ENCODE measurements at regions not wholly inside any gene's neighbourhood (a gene's known extent, or its start where the extent isn't known, plus 50 kb on each side); places are given as distances from the start of the nearest gene placed in this dataset.

DNA sequence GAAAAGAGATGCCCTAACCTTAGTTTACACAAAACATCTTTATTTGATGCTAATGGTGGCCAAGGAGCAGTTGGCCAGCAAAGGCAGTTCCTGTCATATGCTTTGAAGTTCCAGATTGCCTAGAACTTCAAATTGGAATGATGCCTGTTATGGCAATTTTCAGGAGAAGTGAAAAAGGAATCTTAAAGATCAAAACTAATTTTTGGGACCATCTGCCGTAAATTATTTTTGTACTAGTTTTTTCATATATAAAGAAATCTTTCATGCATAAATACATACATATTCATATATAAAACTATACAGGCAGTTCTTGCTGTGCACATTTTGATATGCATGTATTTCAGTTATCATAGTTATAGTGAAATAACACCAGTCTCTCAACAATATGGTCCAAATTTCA, 1185.6 kb upstream of the FAM98A start:
- H3K9me3 ChIP-seq (replicated peaks; ENCODE audit: control insufficient read depth, insufficient read depth, low read length) = no peaks in the 10 kb centered on the region
- in situ Hi-C loops (cut with MboI) (no loop called here), intact Hi-C loops (cut with micrococcal nuclease; ENCODE audit: unreplicated experiment) (no loop called here)
- FAIRE-seq = no peak
- no TSS peak for BruUV-seq (replicated peaks)
- H3K36me3 ChIP-seq (ENCODE audit: control insufficient read depth in 2 of 2, insufficient read depth in 2 of 2, low read length in 1 of 2) = no peaks in the 10 kb centered on the region
- no peak overlapping the region for H3K4me2 ChIP-seq (ENCODE audit: control insufficient read depth, insufficient read depth)
- 70% methylated on average over 1 of the region's 1 CpG for WGBS (ENCODE audit: insufficient coverage, insufficient replicate concordance, low lambda C conversion rate, missing lambda C conversion rate)
- H3K27ac ChIP-seq (ENCODE audit: control insufficient read depth, insufficient read depth) = no peak overlapping the region
- no peaks in the 10 kb centered on the region for H3K27me3 ChIP-seq (replicated peaks in 1 of 2; ENCODE audit: control insufficient read depth in 2 of 2, insufficient read depth in 2 of 2, low read length in 1 of 2)
- RAD21 ChIA-PET (ENCODE audit: unreplicated experiment) = no interaction called here
- SMC1A ChIA-PET (ENCODE audit: uncharacterized antibody, unreplicated experiment) = no interaction called here
- no peaks in the 10 kb centered on the region for H3K4me1 ChIP-seq (ENCODE audit: control insufficient read depth, insufficient read depth, low read length)
- TF ChIP-seq GATAD2B (conservative IDR thresholded peaks at IDR 0.05; ENCODE audit: low read depth) (no peak), NFYB (IDR thresholded peaks at IDR 0.05; ENCODE audit: insufficient read depth, low read depth, low read length) (no peak), MTA3 (IDR thresholded peaks at IDR 0.05; ENCODE audit: borderline replicate concordance, low read length) (no peak), SP1 (IDR thresholded peaks at IDR 0.05; ENCODE audit: low read depth, low read length) (no peak), STAT1 (conservative IDR thresholded peaks at IDR 0.05) (no peak), NBN (IDR thresholded peaks at IDR 0.05) (no peak), RAD51 (IDR thresholded peaks at IDR 0.05) (no peak), PAX8 (IDR thresholded peaks at IDR 0.05) (no peak), CREB1 (IDR thresholded peaks at IDR 0.05; ENCODE audit: low read depth) (no peak), CREM (IDR thresholded peaks at IDR 0.05; ENCODE audit: low read depth) (no peak), SRF (IDR thresholded peaks at IDR 0.05; ENCODE audit: low read depth in 2 of 2, low read length in 2 of 2) (no peak), TCF7 (IDR thresholded peaks at IDR 0.05; ENCODE audit: borderline replicate concordance) (no peak), CBX5 (IDR thresholded peaks at IDR 0.05; ENCODE audit: low read depth) (no peak)
- TF ChIP-seq, protein P1, sequence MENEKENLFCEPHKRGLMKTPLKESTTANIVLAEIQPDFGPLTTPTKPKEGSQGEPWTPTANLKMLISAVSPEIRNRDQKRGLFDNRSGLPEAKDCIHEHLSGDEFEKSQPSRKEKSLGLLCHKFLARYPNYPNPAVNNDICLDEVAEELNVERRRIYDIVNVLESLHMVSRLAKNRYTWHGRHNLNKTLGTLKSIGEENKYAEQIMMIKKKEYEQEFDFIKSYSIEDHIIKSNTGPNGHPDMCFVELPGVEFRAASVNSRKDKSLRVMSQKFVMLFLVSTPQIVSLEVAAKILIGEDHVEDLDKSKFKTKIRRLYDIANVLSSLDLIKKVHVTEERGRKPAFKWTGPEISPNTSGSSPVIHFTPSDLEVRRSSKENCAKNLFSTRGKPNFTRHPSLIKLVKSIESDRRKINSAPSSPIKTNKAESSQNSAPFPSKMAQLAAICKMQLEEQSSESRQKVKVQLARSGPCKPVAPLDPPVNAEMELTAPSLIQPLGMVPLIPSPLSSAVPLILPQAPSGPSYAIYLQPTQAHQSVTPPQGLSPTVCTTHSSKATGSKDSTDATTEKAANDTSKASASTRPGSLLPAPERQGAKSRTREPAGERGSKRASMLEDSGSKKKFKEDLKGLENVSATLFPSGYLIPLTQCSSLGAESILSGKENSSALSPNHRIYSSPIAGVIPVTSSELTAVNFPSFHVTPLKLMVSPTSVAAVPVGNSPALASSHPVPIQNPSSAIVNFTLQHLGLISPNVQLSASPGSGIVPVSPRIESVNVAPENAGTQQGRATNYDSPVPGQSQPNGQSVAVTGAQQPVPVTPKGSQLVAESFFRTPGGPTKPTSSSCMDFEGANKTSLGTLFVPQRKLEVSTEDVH (IDR thresholded peaks at IDR 0.05; ENCODE audit: low read depth, partially characterized antibody) = no peak
- TF ChIP-seq, protein P2, sequence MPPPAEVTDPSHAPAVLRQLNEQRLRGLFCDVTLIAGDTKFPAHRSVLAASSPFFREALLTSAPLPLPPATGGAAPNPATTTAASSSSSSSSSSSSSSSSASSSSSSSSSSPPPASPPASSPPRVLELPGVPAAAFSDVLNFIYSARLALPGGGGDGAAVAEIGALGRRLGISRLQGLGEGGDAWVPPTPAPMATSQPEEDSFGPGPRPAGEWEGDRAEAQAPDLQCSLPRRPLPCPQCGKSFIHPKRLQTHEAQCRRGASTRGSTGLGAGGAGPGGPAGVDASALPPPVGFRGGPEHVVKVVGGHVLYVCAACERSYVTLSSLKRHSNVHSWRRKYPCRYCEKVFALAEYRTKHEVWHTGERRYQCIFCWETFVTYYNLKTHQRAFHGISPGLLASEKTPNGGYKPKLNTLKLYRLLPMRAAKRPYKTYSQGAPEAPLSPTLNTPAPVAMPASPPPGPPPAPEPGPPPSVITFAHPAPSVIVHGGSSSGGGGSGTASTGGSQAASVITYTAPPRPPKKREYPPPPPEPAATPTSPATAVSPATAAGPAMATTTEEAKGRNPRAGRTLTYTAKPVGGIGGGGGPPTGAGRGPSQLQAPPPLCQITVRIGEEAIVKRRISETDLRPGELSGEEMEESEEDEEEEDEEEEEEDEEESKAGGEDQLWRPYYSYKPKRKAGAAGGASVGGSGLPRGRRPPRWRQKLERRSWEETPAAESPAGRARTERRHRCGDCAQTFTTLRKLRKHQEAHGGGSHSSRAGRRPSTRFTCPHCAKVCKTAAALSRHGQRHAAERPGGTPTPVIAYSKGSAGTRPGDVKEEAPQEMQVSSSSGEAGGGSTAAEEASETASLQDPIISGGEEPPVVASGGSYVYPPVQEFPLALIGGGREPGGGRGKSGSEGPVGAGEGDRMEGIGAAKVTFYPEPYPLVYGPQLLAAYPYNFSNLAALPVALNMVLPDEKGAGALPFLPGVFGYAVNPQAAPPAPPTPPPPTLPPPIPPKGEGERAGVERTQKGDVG (CRISPR knock-in tag; IDR thresholded peaks at IDR 0.05) = no peak
- TF ChIP-seq, protein P3, sequence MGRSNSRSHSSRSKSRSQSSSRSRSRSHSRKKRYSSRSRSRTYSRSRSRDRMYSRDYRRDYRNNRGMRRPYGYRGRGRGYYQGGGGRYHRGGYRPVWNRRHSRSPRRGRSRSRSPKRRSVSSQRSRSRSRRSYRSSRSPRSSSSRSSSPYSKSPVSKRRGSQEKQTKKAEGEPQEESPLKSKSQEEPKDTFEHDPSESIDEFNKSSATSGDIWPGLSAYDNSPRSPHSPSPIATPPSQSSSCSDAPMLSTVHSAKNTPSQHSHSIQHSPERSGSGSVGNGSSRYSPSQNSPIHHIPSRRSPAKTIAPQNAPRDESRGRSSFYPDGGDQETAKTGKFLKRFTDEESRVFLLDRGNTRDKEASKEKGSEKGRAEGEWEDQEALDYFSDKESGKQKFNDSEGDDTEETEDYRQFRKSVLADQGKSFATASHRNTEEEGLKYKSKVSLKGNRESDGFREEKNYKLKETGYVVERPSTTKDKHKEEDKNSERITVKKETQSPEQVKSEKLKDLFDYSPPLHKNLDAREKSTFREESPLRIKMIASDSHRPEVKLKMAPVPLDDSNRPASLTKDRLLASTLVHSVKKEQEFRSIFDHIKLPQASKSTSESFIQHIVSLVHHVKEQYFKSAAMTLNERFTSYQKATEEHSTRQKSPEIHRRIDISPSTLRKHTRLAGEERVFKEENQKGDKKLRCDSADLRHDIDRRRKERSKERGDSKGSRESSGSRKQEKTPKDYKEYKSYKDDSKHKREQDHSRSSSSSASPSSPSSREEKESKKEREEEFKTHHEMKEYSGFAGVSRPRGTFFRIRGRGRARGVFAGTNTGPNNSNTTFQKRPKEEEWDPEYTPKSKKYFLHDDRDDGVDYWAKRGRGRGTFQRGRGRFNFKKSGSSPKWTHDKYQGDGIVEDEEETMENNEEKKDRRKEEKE (IDR thresholded peaks at IDR 0.05) = no peak
- TF ChIP-seq, protein P4, sequence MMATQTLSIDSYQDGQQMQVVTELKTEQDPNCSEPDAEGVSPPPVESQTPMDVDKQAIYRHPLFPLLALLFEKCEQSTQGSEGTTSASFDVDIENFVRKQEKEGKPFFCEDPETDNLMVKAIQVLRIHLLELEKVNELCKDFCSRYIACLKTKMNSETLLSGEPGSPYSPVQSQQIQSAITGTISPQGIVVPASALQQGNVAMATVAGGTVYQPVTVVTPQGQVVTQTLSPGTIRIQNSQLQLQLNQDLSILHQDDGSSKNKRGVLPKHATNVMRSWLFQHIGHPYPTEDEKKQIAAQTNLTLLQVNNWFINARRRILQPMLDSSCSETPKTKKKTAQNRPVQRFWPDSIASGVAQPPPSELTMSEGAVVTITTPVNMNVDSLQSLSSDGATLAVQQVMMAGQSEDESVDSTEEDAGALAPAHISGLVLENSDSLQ (IDR thresholded peaks at IDR 0.05) = no peak
- H3K4me3 ChIP-seq = no peak overlapping the region
- CTCF ChIA-PET = no interaction called here
- H2AFZ ChIP-seq (ENCODE audit: control insufficient read depth, low read depth, low read length) = no peak overlapping the region
- no peak overlapping the region for H3K9ac ChIP-seq (ENCODE audit: control insufficient read depth, insufficient read depth, low read length)
- no peaks in the 10 kb centered on the region for H3K79me2 ChIP-seq (ENCODE audit: control insufficient read depth, insufficient read depth, low read length)
- no peak for ATAC-seq
- POLR2A ChIA-PET = no interaction called here
- no peak for DNase-seq (ENCODE audit: low read depth, low spot score)
- no peaks in the 10 kb centered on the region for H4K20me1 ChIP-seq (ENCODE audit: control insufficient read depth, insufficient read depth)

All from GM12878 (cell line).